ENCODE measurements at regions not wholly inside any gene's neighbourhood (a gene's known extent, or its start where the extent isn't known, plus 50 kb on each side); places are given as distances from the start of the nearest gene placed in this dataset.

- no peak for TF ChIP-seq CTCF (IDR thresholded peaks at IDR 0.05)
- TF ChIP-seq POLR2A (IDR thresholded peaks at IDR 0.05): no peak
Measured at GRCh38 chr4:175509320-175509719, 302.7 kb downstream of the GPM6A start.

Data from tibial nerve (tissue), 3 donors.